Islet precursor cell (in vitro differentiated cells): ENCODE measurements at regions not wholly inside any gene's neighbourhood (a gene's known extent, or its start where the extent isn't known, plus 50 kb on each side); places are given as distances from the start of the nearest gene placed in this dataset.

ENCODE experiments used
- DNase-seq: peaks from one replicate; pipeline ENCODE4 v3.0.0-alpha.2; 2018

DNA sequence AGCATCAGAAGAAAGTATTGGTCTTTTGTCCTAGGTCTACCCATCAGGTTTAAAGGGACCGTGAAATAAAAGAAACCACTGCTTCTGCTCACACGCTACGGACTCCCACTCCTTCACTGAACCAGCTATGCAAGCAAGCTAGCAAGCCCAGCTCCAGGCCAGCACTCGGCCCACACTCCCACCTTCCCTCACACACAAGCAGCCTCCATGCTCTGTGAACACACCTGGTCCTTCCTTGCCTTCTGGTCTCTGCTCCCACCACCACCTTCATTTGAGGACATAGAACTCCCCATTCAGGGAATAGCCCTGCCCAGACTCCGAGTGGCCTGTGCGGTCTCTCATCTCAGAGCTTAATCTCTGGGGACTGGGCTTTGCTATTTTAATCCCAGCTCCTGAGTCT is 436.4 kb upstream of the CDH4 start:
- no peak for DNase-seq

DNA sequence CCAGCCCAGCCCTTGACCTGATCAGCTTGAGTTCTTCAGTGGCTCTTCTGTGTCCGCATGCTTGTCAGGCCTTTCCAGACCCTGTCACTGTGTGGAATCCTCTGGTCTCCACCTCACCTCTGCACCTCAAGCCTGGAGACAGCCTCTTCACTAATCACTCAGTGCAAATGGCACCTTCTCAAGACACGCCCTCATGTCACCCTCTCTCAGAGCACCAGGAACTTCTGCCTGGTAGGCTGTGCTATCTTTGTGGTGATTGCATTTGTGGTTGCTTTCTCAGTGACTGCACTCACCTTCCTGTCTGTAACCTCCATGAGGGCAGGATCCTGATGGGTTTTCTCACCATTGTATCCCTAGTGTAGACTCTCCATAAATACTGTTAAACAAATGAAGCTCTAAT is 435.2 kb upstream of the CDH4 start:
- no peak for DNase-seq

DNA sequence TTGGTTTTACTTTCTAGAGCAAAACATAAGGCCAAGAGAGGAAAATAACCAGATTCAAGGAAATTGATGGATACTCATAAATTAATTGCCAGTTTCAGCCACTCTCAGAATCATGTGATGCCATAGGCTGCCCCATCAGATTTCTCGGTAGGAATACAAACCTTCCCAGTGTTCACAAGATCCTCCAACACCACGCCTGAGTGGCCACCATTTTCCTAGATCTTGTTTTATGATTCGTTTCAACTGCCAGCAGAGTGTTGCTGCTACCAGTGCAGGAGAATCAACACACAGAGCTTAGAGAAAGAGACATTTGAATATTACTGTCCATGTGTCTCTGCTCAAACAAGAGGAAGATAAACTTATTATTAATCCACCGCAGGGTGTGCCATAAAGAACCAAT is 434.2 kb upstream of the CDH4 start:
- no peak for DNase-seq

DNA sequence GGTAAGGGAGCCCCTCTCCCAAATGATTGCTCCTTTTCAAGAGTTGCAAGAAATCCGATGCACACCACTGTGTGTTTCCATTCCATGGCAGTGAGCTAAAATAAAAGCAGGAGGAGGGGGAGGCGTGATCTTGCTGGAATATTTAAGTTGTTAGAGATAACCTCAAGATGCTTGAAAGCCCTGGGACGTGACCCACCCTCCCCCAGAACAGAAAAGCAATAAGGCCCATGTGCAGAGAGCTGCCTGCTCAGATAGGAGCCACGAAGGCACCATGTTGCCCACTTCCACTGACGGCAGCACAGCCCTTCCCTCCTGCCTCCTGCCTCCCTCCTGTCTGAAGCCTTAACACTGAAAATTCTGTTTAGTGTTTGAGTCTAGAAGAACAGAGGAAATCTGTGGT is 432.6 kb upstream of the CDH4 start:
- DNase-seq = no peak

DNA sequence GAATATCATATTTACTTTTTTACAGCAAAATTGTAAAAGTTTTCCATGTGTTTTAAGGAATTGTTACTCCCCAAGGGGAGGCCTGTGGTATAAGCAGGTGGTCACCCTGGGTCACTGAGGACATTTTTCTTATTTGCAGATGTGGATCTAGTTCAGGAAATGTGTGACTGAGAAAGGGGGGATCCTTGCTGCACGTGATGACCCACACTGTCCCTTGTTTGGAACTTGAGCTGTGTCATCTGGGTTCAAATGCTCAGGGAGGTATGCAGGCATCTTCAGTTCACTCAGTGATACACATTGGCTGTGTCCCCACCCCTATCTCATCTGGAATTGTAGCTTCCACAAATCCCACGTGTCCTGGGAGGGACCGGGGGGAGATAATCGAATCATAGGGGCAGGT is 431.9 kb upstream of the CDH4 start:
- no peak for DNase-seq

DNA sequence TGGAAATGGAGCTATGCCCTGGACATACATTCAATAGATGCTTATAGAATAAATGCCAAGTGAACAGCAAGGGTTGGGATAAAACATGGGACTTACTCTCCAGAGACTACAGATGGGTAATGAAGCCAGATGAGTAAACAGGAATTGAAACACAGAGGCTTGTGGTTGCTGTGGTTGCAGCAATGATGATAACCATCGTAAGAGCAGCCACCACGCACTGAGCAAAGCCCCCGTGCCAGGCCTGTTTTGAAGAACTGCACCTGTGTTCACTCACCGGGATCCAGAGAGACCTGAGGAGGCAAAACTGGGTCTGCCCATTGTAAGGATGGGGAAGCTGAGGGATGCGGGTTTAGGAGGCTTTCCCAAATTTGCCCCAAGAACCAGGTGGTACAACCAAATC is 431.1 kb upstream of the CDH4 start:
- no peak for DNase-seq

DNA sequence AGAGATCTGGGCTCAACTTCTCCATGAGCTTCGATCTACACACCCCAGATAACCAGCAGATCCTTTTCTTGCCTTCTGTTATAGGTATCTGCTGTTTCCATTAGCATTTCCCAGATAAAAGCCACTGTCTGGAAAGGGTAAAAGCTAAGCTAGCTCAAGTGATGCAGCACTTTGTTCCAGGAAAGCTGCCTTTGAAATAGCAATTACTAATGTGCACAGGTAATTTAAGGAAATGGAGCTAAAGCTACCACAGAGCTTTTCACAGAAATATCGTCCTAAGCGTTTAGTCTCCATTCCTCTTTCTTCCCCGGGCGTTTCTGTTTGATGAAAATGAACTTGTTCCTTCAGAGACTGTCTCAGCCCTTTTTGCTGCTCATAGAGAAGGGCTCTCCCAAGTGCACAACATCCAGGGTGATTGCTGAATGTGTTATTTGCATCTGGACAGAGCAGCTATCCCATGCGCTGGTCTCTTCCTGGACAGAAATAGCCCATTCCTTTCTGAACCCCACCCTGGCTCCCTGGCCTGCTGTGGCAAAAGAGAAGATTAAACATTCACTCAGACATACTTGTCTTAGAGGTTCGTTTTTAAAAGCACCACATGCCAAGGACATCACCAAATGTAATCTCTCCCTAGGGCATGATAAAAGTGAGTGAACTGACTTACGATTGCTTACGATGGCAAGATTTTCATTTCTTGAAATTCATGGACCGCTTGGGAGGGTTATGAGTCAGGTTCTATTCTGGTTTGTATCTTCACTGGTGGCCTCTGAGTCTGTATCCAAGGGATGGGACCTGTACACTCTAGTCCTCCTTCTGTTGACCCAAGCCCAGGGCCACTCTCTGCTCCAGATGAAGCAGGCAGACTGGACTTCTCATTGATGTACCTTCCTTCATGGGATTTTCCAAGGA is 429.1 kb upstream of the CDH4 start:
- no peak for DNase-seq

DNA sequence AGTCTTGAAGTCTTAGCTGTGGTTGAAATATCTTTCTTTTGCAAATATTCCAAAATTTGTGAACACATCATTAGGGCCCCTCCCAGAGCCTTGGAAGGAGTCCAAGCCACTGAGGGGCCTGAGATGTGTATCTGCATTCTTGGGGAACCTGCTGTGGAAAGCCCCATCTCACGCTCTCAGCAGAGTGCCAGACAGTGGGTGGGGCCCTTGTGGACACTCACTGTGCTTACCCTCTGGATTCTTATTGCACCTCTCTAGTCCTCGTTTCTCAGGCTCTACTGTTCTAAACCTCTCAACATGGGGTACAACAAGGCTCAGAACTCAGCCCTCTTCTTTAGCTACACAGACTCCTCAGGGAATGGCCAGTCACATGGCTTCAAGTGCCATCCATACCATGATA is 416.2 kb upstream of the CDH4 start:
- DNase-seq = no peak

DNA sequence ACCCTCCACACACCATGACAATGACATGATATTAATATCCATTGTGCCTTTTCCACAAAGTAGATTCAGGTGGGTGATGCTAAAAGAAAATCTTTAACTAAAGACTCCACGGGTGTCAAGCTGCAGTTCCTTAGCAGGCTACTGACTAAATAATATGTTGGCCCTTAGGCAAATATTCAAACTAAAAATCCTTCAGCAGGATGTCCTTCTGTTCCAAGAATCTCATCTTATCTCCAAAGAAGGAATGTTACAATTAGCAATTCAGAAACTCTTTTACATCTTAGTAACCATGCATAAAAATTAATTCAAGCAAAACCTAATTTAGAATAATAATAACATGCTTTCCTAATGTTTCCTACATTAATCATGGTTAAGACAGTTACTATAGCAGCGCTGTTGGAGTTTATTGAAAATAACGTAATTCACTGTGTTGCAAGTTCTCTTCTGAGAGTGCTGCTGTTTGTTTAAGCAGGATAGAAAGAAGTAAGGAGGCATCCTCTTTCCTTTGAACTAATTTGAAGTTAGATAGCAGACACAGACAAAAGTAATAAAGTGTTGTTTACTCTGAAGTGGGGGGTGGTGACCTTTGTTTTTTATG is 414.8 kb upstream of the CDH4 start:
- DNase-seq = no peak

DNA sequence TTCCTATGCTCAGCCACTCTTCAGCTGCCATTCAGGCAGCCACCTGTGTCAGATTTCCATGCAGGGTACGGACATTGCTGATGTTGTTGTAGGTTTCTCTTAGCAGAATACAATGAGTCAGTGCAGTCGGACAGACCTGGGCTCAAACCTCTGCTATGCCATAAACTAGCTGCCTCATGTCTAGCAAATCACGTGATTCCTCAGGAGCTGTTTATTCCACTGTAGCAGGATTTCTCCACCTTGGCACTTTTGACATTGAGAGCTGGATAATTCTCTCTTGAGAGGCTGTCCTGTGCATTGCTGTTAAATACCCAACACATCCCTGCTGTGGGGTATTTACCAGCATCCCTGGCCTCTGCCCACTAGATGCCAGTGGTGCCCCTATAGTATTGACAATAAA is 413.8 kb upstream of the CDH4 start:
- DNase-seq = no peak

DNA sequence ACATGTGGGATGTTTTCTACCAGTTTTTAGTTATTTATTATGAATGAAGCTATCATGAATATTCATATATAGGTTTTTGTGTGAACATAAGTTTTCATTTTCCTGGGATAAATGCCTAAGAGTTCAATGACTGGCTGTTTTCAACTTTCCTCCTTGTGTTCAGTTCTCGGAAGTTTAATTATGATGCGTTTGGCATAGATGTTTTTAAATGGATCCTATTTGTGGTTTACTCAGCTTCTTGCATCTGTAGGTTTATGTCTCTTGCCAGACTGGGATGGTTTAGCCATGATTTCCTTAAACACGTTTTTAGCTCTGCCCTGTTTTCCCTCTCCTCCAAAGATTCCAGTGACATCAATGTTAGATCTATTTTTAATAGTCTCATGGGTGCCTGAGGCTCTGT is 411.1 kb upstream of the CDH4 start:
- DNase-seq = no peak

DNA sequence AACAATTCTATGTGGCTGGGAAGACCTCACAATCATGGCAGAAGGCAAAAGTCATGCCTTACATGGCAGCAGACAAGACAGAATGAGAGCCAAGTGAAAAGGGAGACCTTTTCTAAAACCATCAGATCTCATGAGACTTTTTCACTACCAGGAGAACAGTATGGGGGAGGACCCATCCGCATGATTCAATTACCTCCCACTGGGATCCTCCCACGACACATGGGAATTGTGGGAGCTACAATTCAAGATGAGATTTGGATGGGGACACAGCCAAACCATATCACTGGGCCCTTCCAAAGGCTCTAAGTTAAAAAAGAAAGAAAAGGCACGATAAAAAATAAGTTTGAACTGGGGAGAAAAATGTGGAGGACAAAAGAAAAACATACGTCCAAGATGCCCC is 406.9 kb upstream of the CDH4 start:
- DNase-seq = no peak

DNA sequence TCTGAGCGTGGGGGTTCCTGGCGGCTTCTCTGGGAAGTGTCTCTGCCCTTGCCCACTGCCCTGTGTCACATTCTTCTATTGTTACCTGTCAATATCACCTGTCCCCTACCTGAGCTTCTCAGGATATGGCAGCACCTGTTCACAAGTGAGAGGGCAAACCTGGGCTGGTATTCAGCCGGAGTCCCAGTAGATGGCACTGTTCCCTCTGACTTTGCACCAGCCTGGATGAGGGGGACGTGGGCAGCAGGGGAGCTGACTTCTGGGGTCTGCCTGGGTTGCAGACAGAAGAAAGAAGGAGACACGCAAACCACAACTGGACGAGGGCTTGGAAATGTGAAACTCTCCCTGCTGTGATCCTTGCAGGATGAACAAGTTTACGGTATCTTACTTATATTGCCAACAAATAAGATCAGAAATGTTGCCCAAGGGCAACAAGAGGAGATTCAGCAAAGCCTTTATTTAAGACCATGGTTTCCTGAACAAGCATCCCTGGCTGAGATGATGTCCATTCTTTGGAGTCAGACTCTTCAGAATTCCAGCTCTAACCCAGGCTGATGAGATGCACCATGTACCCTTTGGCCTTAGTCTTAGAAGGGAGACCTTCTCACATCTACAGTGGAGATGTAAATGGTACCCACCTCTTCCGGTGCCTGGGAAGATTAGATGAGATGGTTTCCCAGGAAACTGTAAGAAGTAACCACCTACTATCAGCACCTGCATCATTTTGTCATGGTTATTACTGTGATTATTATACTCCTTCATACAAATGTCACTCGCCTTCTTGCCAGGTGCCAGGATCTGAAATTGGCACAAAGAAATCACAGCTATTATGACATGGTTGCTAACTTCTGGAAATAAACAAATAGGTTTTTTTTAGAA is 400.0 kb upstream of the CDH4 start:
- DNase-seq = peak; percentile 66

DNA sequence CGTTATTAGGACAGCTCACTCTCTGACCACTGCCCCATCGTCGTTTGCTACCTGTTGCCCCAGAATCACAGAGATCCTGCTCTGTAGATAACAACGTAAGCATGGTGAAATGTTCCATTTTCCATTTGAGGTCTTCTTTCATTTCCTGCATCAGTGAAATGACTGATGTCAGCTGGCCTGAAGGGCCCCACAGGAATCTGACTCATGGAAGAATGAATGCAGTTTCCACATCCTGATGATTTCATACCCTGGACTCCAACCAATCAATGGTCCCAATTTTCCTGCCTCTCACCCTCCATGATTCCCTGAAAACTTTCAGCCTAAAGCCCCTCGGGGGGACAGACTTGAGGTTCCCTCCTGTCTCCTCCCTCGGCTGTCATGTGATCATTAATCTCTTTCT is 394.4 kb upstream of the CDH4 start:
- DNase-seq = no peak

DNA sequence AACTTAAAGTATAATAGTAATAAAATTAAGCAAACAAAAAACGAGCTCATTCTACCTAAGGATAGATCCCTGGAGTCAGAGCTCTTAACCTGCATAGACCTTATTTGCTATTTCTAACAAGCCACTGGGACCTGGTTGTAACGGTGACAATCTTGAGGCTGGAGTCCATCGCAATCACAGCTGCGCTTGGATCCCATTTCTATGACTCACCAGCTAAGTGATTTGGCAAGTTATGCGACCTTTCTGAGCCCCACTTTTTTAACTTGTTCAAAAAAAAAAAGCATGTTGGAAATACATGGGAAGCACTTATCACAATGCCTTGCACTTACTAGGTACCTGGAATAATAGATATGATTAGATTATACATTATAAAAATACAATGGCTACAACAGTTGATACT is 389.5 kb upstream of the CDH4 start:
- no peak for DNase-seq

DNA sequence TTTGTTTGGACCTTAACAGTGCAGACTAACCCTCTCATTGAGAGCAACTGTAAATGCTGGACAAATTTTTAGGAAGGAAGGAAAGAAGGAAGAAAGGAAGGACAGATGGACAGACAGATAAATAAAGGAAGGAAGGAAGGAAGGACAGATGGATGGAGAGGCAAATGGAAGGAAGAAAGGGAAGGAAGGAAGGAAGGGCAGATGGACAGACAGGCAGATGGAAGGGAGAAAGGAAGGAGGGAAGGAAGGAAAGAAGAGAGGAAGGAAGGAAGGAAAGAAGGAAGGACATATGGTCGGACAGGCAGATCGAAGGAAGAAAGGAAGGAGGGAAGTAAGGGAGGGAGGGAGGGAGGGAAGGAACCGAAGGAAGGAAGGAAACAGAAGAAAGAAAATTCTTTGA is 388.5 kb upstream of the CDH4 start:
- DNase-seq = no peak

DNA sequence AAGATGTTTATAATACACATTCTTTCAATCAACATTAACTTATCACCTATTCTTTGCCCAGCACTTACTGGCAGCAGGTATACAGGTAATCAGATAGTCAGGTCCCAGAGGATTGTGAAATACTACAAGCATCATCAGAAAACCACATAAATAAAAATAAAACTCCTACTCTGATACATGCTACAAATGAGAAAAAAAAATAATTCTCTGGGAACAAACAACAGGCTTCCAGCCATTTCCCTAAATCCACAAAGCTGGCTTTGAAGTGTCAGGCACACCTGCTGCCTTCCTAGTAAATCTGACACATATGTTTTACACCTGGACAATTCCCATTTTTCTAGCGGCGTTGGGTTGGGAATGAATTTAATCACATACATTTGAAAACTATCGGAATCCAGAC is 384.5 kb upstream of the CDH4 start:
- no peak for DNase-seq

DNA sequence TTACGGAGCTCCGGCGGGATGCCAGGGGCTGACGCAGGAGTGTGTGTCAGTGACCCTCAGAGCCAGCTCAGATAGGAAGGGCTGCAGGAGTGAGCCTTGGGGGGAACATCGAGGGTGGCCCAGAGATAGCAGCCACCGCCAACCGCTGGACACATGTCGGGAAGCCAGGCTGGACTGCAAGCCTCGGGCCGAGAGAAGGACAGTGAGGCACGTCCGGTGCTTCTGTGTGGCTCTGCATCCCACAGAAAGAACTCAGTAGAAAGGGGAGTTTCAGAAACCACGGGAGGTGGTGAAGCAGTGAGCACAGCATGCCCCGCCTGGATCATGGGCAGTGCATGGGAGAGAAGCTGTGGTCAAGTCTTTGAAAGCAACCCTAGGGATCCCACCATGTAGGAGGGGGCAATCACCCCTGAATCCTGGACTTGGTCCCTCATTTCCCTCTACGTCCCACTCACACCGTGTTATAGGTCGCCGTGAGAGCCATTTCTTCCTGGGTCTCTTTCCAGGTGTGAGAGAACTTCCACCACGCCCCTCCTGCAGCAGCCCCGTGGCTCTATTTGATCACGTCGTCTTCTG is 383.7 kb upstream of the CDH4 start:
- DNase-seq = no peak

DNA sequence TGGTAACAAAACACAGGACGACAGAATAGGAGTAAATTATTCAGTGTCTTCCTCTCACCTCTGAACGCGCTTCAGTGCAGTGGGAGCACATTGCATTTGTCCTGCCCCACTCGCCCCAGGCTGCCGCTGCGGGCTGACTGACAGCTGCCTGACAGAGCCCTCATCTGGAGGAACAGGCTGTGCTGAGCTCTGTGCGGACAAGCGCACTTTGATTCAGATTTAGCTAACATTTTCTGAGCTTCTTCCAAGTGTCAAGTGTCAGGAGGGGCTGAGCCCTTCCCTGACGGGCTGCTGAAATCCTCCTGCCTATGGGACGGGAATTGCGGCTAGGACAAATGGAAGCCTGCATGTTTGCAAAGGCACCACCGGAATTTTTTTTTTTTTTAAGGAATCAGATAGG is 383.0 kb upstream of the CDH4 start:
- no peak for DNase-seq

DNA sequence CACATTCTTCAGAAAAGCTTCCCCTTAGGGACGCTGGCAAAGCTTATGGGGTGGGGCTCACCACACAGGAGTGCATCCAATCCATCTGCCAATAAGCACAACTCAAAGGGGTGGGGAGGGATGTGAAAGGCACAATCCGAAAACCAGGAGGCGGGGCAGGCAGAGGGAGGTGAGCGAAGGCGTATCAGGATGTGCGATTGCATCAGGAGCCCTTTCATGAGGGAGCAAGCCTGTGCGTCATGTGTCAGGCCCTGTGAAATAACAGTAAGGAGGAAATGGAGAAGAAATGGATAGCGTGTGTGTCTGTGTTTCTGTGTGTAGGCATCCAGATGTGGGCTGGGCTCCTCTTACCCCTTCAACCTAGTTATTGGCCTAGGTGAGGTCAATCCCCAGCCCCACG is 382.4 kb upstream of the CDH4 start:
- DNase-seq = no peak

DNA sequence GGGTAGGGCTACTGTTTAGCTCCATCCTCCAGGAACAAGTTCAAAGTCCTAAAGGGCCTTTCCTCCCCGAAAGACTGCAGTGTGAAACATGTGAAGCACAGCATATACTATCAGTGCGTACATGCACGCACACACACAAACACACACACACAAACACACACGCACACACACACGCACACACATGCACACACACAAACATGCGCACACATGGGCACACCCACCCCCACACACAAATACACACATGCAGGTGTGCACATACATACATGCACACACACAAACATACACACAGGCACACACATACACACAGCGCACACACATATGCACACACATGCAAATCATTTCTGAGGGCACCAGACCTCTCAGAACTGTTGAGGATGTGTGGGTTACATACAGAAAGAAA is 382.0 kb upstream of the CDH4 start:
- no peak for DNase-seq

DNA sequence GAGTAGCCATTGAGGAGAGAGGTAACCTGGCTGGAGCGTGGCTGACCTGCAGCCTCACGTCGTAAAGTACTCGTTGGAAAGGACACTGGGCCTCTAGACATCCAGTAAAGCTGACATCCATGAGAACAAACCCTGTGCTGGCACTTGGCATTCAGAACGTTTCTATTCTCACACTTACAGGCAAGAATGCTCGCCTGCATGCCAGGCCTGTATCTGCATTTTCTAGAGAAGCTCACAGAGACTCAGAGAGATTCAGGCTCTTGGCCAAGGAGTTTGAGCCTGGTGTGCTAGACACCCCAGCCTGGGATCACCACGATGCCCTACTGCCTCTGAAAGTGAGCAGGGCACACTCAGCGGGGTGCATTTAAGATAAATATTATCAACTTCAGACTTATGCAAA is 379.8 kb upstream of the CDH4 start:
- DNase-seq = no peak

DNA sequence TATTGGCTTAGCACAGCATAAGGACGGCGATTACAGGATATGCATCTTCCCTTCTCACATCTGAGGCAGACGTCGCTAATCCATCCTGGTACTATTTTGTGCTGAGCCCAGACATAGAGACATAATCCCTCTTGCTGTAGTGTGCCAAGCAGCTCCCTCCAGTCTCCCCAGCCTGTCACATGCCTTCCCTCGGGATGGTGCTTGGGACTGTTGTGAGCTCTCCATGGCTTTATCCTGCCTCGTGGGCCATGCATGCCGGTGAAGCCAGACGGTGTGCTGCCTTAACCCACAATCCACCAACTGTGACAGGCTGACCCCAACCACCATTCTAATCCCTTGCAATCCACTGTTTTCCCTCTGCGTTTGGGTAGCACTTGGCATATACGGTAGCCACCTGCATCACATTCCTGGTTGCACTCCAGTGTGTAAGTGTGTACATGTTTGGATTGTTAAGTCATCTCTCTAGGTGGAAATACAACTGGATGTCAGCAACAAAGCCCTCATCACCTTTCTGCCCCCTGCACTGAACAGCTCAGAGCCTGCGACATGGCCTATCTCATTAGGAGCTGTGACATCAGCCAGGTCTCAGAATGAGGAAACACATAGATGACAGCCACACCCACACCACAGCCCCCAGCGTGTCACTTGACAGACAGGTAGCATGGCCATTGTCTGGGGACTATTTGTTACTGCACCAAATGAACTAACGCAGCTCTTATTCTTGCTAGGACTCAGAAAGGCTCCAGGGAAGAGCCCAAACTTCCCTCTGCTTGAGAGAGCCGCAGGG is 374.8 kb upstream of the CDH4 start:
- no peak for DNase-seq
